Psoas muscle (tissue), 7 donors: ENCODE measurements at regions not wholly inside any gene's neighbourhood (a gene's known extent, or its start where the extent isn't known, plus 50 kb on each side); places are given as distances from the start of the nearest gene placed in this dataset.

ENCODE experiments used
- ATAC-seq, 4 donors: fragments of 200-7000 bp; cut with Tn5 transposase; one replicate each; pipeline ENCODE4 v1.9.1; 2020; ENCODE audit warnings: moderate library complexity in 3 of 4, mild to moderate bottlenecking in 2 of 4
- DNase-seq, 2 donors: peaks; one replicate each; pipeline ENCODE4 v3.0.0-alpha.2; 2020
- H3K27ac ChIP-seq: fragments of 200-600 bp; one replicate; pipeline ENCODE4 v1.8.0; 2022
- H3K27me3 ChIP-seq, 3 donors: fragments of 200-600 bp in 1 of 3; one replicate each; pipeline versions ENCODE4 v1.6.1 to v1.8.0; 2013 to 2022; ENCODE audit warnings: low read length in 2 of 3, mild to moderate bottlenecking in 2 of 3, moderate library complexity in 1 of 3; ENCODE audit not compliant: insufficient read depth in 3 of 3
- H3K36me3 ChIP-seq, 2 donors: fragments of 200-600 bp in 1 of 2; one replicate each; pipeline versions ENCODE4 v1.6.1 to v1.8.0; 2013 to 2022; ENCODE audit warnings: low read depth in 1 of 2, mild to moderate bottlenecking in 1 of 2, moderate library complexity in 1 of 2; ENCODE audit not compliant: insufficient read depth in 1 of 2
- H3K4me1 ChIP-seq: fragments of 200-600 bp; one replicate; pipeline ENCODE4 v1.8.0; 2022
- H3K4me3 ChIP-seq: fragments of 200-600 bp; one replicate; pipeline ENCODE4 v1.8.0; 2022; ENCODE audit warnings: mild to moderate bottlenecking
- H3K9me3 ChIP-seq: fragments of 200-600 bp; one replicate; pipeline ENCODE4 v1.8.0; 2022
- WGBS, 3 donors: extraction: QIAGEN DNeasy Blood & Tissue Kit; methylation state at CpG; one replicate each; pipeline versions ENCODE4 v1.1.6 to v1.1.7; 2013; 5-methylcytosine and 5-hydroxymethylcytosine counted together
- intact Hi-C, 2 donors: fragments of 100-400 bp; cut with DNase I; formaldehyde crosslinking; loops; one replicate each; pipeline versions ENCODE4 v1.11.0 to v1.14.2; 2022
- TF ChIP-seq, protein P1 (sequence below): fragments of 200-600 bp; IDR thresholded peaks from one replicate; pipeline ENCODE4 v1.8.0; 2022; ENCODE audit warnings: antibody characterized with exemption
- donor health status: healthy with polysubstance abuse.
- donor health status: DM: no; HTN: no; CAD: no; lungs with moderate emphysema.
- donor health status: Bipolar disorder and iron deficiency.
- donor health status: healthy.
- donor health status: DM: yes; HTN: yes; CAD: no.
- donor health status: DM: no; HTN: no; CAD: no.
- donor health status: DM: yes; HTN: yes; CAD: no.

GRCh38 chr7:41834805-41835694 is 132.2 kb upstream of the INHBA start:
- H3K36me3 ChIP-seq, result no peaks in the 10 kb centered on the region
- TF ChIP-seq, protein P1, sequence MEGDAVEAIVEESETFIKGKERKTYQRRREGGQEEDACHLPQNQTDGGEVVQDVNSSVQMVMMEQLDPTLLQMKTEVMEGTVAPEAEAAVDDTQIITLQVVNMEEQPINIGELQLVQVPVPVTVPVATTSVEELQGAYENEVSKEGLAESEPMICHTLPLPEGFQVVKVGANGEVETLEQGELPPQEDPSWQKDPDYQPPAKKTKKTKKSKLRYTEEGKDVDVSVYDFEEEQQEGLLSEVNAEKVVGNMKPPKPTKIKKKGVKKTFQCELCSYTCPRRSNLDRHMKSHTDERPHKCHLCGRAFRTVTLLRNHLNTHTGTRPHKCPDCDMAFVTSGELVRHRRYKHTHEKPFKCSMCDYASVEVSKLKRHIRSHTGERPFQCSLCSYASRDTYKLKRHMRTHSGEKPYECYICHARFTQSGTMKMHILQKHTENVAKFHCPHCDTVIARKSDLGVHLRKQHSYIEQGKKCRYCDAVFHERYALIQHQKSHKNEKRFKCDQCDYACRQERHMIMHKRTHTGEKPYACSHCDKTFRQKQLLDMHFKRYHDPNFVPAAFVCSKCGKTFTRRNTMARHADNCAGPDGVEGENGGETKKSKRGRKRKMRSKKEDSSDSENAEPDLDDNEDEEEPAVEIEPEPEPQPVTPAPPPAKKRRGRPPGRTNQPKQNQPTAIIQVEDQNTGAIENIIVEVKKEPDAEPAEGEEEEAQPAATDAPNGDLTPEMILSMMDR, result no peak
- no peak overlapping the region for H3K27ac ChIP-seq
- H3K9me3 ChIP-seq, result no peaks in the 10 kb centered on the region
- H3K27me3 ChIP-seq, result no peaks in the 10 kb centered on the region
- no peaks in the 10 kb centered on the region for H3K4me1 ChIP-seq
- intact Hi-C loops, result no loop called here
- WGBS, 3 donors, result 48 to 54% (median 49%) methylated on average over 8 of the region's 8 CpGs
- no peak overlapping the region for H3K4me3 ChIP-seq
- ATAC-seq (peak in 3 of 4 donors; percentile 44 to 88 (median 68)), DNase-seq (no peak)

DNA sequence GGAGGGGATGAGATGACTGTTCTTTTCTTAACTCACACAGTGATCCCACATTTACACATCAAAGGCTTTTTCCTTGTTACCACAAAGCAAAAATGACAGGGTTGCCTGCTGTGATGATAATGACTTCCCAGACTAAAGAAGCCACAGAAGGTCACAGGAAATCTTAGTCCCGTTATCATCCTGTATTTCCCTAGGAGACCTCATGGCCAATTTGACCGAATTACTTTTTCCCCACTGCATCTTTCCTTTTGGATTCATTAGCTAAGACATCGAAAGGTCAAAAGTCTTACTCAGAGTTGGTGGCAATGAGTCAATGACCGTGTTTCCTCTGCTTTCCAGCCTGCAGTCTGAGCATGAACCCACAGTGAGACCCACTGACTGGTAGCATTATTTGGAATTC is 130.1 kb upstream of the INHBA start:
- no peaks in the 10 kb centered on the region for H3K36me3 ChIP-seq
- ATAC-seq, result no peak
- no peak overlapping the region for H3K27ac ChIP-seq
- no peaks in the 10 kb centered on the region for H3K27me3 ChIP-seq
- DNase-seq, result no peak
- TF ChIP-seq, protein P1, result no peak
- no peak overlapping the region for H3K4me3 ChIP-seq
- 38 to 48% (median 44%) methylated on average over 4 of the region's 4 CpGs for WGBS, 3 donors
- intact Hi-C loops, result no loop called here
- H3K4me1 ChIP-seq, result no peaks in the 10 kb centered on the region
- no peaks in the 10 kb centered on the region for H3K9me3 ChIP-seq

- no peak for ATAC-seq
- WGBS, 3 donors, result 67 to 87% (median 76%) methylated on average over 2 of the region's 2 CpGs
- Histone ChIP-seq H3K4me3 (no peak overlapping the region), H3K9me3 (no peaks in the 10 kb centered on the region), H3K4me1 (no peaks in the 10 kb centered on the region), H3K36me3 (no peaks in the 10 kb centered on the region), H3K27ac (no peak overlapping the region), H3K27me3 (no peaks in the 10 kb centered on the region)
- TF ChIP-seq, protein P1, result no peak
- intact Hi-C loops, result no loop called here
- no peak for DNase-seq
Measured at GRCh38 chr7:41830271-41830670, 127.4 kb upstream of the INHBA start.

DNA sequence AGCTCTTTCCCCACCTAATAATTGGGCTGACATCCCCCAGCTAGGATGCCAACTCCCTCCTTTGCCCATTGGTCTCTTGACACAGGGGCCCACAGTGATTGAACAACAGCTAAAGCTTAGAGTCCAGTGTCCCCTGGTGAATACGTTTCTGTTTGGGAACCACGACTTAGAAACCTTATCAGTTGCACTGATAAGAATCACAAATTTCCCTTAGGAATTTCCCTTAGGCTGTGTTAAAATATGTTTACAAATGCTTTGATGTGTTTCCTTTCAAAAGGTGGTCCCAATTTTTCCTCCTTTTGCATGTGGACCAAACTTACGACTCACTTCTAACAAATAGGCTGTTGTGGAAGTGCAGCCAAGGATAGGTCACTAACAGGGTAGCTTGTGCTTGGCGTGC is 126.0 kb upstream of the INHBA start:
- DNase-seq (no peak), ATAC-seq (no peak)
- TF ChIP-seq, protein P1, result no peak
- Histone ChIP-seq H3K9me3 (no peaks in the 10 kb centered on the region), H3K36me3 (no peaks in the 10 kb centered on the region), H3K27ac (no peak overlapping the region), H3K27me3 (no peaks in the 10 kb centered on the region), H3K4me1 (no peaks in the 10 kb centered on the region), H3K4me3 (no peak overlapping the region)
- intact Hi-C loops, result no loop called here
- 69 to 77% (median 73%) methylated on average over 4 of the region's 4 CpGs for WGBS, 3 donors
